GM21825 (cell line): ENCODE measurements at regions not wholly inside any gene's neighbourhood (a gene's known extent, or its start where the extent isn't known, plus 50 kb on each side); places are given as distances from the start of the nearest gene placed in this dataset.
"Not testable (repeated sequence)": the region's sequence is repeated elsewhere in the genome, so short reads cannot be mapped to it uniquely, and the experiment has no call there.

Experiments
- ATAC-seq: cut with Tn5 transposase; IDR thresholded peaks from one replicate; pipeline ENCODE4 v1.9.1; 2021; ENCODE audit warnings: mild to moderate bottlenecking, moderate library complexity; ENCODE audit not compliant: unreplicated experiment

DNA sequence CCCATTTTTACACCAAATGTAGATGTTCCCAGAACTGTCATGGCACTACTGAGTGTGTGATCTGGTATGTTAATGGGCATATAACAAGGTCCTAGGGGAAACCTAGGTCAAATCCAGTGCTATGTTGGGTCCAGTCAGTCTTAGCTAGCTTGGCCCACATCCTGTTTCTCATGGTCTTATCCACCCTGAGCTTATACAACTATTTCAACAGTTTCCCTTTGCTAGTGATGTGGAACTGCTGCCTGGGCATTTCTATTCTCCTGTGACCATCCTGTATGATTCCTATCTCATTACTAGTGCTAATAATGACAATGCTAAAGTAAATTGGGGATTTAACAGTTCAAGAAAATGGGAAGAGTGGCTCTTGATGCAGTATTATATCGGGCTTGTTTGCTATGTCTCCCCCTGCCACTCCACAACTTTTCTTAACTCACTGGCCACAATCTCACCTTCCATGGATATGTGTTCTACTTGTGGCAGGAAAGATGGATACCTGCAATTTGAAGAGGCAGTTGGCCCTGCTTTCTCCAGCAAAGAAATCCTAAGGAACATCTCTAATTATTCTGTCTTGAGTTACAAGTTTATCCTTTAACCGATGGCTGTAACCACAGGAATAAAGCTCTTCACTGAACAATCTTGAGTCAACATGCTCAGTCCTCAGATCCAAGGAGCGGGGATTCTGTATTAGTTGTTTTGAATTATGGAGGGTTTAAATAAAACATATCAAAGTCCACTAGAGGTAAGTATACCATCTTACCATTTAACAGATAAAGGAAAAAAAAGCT is 707.8 kb downstream of the XPNPEP1 start:
- no peak for ATAC-seq

DNA sequence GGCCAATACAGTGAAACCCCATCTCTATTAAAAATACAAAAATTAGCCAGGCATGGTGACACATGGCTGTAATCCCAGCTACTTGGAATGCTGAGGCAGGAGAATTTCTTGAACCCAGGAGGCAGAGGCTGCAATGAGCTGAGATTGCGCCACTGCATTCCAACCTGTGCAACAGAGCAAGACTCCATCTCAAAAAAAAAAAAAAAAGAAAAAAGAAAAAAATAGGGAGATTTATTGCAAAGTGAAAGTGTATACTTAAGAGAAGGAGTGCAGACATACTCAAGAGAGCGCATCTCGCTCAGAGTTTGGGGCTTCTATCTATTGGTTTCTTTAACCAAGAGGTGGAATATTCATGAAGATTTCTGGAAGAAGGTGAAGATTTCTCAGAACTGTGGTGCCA is 708.4 kb downstream of the XPNPEP1 start:
- ATAC-seq, result not testable (repeated sequence)

GRCh38 chr10:109207361-109207760 is 716.0 kb downstream of the XPNPEP1 start:
- ATAC-seq, result no peak

GRCh38 chr10:109205929-109206585 is 717.3 kb downstream of the XPNPEP1 start:
- no peak for ATAC-seq

- no peak for ATAC-seq
Measured at GRCh38 chr10:109203646-109204353, 719.5 kb downstream of the XPNPEP1 start.

DNA sequence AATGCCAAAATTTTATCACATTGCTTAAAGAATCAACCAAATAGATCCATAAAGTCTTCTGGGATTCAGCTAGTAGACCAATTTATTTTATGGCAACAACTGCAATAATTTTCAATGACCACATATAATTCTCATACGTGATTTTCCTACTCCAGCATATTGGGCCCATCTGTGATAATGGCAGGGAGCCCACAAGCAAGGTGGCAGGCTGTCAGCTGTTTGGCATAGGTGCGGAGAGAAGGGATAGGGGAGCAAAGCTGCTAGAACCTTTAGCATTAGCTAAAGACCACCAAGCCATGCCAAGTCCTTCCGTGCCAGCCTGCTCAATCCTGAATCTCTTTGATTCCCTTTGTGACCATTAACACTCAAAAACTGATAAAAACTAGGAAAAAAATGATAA is 721.2 kb downstream of the XPNPEP1 start:
- no peak for ATAC-seq

GRCh38 chr10:109200646-109201045 is 722.7 kb downstream of the XPNPEP1 start:
- ATAC-seq, result no peak

- ATAC-seq, result no peak
Measured at GRCh38 chr10:109191823-109192222, 731.5 kb downstream of the XPNPEP1 start.

DNA sequence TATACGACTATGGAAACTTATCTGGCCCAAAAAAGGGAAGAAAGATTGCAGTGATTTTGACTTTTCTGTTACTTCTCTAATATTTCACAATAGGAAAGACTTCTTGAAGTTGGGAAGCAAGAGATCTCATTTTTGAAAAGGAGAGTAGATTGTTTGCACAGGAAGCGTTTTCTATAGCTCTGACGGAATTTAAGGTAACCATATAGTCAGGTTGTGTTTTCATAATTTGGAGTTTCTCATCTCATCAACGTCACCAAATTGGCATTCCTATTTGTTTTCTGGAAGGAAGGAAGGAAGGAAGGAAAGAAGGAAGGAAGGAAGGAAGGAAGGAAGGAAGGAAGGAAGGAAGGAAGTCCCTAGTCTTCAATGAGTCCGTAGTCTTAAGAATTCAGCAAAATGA is 732.0 kb downstream of the XPNPEP1 start:
- ATAC-seq, result no peak

DNA sequence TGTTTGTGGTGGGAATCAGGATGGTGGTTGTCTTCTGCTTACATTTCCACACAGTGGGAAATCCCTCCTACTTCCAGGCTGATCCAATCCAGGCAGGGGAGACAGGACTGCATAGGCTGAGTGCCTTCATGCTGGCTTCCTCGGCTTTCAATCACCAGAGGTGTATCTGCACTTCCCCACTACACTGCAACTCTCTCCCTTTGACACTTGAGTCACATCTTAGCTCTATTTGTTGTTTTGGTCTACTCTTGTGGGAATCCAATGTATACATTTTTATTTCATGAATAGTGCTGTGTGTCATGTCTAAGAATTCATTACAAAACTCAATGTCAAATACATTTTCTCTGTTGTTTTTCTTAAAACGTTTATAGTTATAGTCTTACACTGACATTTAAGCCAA is 735.6 kb downstream of the XPNPEP1 start:
- ATAC-seq, result no peak

DNA sequence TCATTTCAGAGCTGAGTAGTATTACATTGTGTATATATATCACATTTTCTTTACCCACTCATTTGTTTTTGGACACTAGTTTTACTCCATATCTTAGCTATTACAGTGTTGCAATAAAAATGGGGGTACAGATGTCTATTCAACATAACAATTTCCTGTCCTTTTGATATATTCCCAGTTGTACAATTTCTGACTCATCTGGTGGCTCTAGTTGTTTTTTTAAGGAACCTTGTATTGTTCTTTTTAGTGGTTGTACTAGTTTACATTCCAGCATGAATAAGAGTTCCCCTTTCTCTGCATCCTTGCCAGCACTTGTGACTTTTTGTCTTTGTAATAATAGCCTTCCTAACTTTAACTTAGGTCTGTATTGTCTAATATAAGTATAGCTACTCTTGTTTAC is 739.9 kb downstream of the XPNPEP1 start:
- ATAC-seq, result no peak

DNA sequence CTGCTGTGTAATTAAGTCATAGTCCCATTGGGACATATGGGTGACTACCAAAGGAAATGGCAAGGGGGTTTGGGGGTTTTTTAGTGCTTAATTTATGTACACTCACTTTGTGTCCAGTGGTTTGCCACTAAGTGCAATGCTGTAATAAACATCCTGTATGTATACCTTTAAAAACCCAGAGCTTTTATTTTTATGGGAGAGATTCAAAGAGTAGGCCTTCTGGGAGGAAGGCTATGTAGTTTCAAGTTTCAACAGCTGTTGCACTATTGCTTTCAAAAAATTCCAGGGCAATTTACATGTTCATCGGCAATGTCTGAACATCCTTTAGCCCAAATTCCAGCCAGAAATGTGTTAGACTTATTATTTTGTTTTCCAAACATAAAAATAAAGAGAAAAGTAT is 744.7 kb downstream of the XPNPEP1 start:
- ATAC-seq, result no peak

DNA sequence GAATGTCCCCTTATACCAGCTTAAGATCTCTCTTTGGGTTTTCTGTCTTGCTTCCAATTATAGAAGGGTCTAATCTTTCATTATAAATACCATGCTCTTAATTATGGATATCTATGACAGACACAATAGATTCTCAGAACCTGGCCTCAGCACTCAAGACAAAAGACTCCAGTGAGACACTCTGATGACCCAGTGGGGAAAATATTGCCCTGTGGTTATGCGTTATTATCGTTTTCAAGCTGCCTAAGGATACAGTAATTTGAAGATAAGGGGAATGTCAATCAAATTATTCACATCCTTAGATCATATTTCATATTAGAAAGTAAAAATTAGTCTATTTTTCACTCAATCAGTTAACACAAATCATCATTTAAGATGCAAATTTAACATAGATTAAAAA is 748.8 kb downstream of the XPNPEP1 start:
- ATAC-seq, result no peak

GRCh38 chr10:109173937-109174336 is 749.4 kb downstream of the XPNPEP1 start:
- ATAC-seq, result no peak

GRCh38 chr10:109173121-109173520 is 750.2 kb downstream of the XPNPEP1 start:
- ATAC-seq, result no peak

DNA sequence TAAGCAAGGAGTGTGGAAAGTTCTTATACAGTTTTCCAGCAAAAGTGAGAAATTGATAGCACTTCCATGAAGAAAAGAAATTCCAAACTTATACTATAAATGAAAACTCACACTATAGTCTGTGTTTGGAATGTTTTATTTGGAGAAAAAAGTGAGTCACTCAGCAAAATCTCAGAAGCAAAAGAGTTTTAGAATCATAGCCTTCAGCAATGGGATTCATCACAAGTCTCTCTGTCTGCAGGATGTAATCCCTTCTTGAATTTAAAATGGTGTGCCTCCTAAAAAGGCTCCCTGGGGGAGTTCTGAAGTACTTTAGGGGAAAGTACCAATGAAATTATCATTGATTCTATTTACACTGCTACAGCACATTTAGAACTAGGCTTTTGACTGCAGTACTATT is 756.4 kb downstream of the XPNPEP1 start:
- no peak for ATAC-seq

DNA sequence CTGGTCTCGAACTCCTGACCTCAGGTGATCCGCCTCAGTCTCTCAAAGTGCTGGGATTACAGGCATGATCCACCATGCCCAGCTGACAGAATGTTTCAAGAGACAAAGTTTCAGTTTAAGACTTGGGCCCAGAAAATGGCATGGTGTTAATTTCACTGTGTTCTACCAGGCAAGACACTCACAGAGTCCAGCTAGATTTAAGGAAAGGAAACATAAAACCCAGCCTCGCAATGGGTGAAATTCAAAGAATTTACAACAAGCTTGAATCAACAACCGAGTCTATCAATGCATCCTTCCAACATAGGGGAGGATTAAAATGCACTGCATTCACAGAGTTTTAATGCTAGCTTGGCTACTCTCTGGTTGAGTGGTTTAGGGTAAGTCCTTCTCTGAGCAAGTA is 764.0 kb downstream of the XPNPEP1 start:
- no peak for ATAC-seq

DNA sequence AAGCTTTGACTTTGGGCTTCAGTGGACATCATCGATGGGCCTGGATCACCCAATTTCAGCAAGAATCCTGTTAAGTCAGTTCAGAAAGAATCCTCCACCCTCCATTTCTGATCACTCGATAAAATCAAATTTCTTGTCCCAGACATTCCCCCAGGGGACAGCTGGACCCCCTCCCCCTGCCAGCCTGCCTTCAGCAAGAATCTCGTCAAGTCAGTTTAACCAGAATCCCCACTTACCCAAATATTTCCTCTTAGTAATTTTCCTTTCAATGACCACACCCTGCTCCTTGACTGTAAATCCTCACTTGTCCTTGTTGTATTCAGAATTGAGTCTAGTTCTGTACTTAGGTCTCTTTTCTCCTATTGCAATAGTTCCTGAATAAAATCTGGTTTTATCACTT is 766.9 kb downstream of the XPNPEP1 start:
- no peak for ATAC-seq

DNA sequence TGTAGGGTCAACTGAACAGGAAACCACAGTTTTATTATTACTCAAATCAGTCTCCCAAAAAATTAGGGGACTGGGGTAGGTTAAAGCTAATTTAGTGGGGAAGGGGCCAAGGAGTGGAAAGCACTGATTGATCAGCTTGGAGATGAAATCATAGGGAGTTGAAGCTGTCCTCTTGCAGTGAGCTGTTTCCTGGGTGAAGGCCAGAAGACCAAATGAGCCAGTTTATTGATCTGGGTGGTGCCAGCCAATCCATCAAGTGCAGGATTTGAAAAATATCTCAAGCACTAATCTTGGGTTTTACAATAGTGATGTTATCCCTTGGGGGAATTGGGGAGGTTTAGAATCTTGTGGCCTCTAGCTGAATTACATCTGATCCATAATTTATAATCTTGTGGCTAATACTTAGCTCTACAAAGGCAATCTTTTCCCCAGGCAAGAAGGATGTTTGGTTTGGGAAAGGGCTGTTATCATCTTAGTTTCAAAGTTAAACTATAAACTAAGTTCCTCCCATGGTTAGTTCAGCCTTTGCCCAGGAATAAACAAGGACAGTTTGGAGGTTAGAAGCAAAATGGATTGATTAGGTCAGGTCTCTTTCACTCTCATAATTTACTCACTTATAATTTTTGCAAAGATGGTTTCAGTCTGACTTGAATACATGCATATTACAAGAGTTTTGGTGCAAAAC is 773.5 kb downstream of the XPNPEP1 start:
- ATAC-seq, result no peak

- no peak for ATAC-seq
Measured at GRCh38 chr10:109127363-109127762, 795.9 kb downstream of the XPNPEP1 start.

- no peak for ATAC-seq
Measured at GRCh38 chr10:109126541-109126940, 796.8 kb downstream of the XPNPEP1 start.
